Nephron progenitor cell (in vitro differentiated cells): ENCODE measurements at regions not wholly inside any gene's neighbourhood (a gene's known extent, or its start where the extent isn't known, plus 50 kb on each side); places are given as distances from the start of the nearest gene placed in this dataset.

ENCODE experiments used
- DNase-seq: peaks from one replicate; pipeline ENCODE4 v3.0.0; 2021
- H3K27ac Mint-ChIP-seq: 2 replicates; pipeline ENCODE4 v1.8.0; 2021; ENCODE audit warnings: mild to moderate bottlenecking, moderate library complexity, mixed read lengths
- H3K27me3 Mint-ChIP-seq: 2 replicates; pipeline ENCODE4 v1.8.0; 2021; ENCODE audit warnings: mild to moderate bottlenecking, low read depth, mixed read lengths; ENCODE audit not compliant: poor library complexity
- H3K36me3 Mint-ChIP-seq: 2 replicates; pipeline ENCODE4 v1.8.0; 2021; ENCODE audit warnings: low read depth, mixed read lengths
- H3K4me1 Mint-ChIP-seq: 2 replicates; pipeline ENCODE4 v1.8.0; 2021; ENCODE audit warnings: mixed read lengths
- H3K4me3 Mint-ChIP-seq: 2 replicates; pipeline ENCODE4 v1.8.0; 2021; ENCODE audit warnings: mild to moderate bottlenecking, moderate library complexity, mixed read lengths
- H3K9me3 Mint-ChIP-seq: 2 replicates; pipeline ENCODE4 v1.8.0; 2021; ENCODE audit warnings: mild to moderate bottlenecking, moderate library complexity, mixed read lengths
- TF ChIP-seq, protein P1 (sequence below): fragments of 200-600 bp; sonication (generic); IDR thresholded peaks from 2 replicates; pipeline ENCODE4 v1.5.0; 2021; ENCODE audit warnings: antibody characterized with exemption

- no peak overlapping the region for H3K4me3 Mint-ChIP-seq
- peak overlapping the region; percentile 54 for H3K27ac Mint-ChIP-seq
- DNase-seq: no peak
- H3K27me3 Mint-ChIP-seq: peaks cover 47% of the 10 kb centered on the region
- H3K36me3 Mint-ChIP-seq: no peaks in the 10 kb centered on the region
- TF ChIP-seq, protein P1, sequence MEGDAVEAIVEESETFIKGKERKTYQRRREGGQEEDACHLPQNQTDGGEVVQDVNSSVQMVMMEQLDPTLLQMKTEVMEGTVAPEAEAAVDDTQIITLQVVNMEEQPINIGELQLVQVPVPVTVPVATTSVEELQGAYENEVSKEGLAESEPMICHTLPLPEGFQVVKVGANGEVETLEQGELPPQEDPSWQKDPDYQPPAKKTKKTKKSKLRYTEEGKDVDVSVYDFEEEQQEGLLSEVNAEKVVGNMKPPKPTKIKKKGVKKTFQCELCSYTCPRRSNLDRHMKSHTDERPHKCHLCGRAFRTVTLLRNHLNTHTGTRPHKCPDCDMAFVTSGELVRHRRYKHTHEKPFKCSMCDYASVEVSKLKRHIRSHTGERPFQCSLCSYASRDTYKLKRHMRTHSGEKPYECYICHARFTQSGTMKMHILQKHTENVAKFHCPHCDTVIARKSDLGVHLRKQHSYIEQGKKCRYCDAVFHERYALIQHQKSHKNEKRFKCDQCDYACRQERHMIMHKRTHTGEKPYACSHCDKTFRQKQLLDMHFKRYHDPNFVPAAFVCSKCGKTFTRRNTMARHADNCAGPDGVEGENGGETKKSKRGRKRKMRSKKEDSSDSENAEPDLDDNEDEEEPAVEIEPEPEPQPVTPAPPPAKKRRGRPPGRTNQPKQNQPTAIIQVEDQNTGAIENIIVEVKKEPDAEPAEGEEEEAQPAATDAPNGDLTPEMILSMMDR: no peak
- H3K4me1 Mint-ChIP-seq: peaks cover 27% of the 10 kb centered on the region
- no peaks in the 10 kb centered on the region for H3K9me3 Mint-ChIP-seq
Observed at GRCh38 chr10:42938351-42938750, 138.5 kb upstream of the RET start.

GRCh38 chr10:42939237-42939636 lies 137.6 kb upstream of the RET start:
- H3K27ac Mint-ChIP-seq: no peak overlapping the region
- H3K4me1 Mint-ChIP-seq: peaks cover 20% of the 10 kb centered on the region
- TF ChIP-seq, protein P1: no peak
- H3K36me3 Mint-ChIP-seq: no peaks in the 10 kb centered on the region
- H3K9me3 Mint-ChIP-seq: no peaks in the 10 kb centered on the region
- no peak for DNase-seq
- no peak overlapping the region for H3K4me3 Mint-ChIP-seq
- H3K27me3 Mint-ChIP-seq: peaks cover 38% of the 10 kb centered on the region

DNA sequence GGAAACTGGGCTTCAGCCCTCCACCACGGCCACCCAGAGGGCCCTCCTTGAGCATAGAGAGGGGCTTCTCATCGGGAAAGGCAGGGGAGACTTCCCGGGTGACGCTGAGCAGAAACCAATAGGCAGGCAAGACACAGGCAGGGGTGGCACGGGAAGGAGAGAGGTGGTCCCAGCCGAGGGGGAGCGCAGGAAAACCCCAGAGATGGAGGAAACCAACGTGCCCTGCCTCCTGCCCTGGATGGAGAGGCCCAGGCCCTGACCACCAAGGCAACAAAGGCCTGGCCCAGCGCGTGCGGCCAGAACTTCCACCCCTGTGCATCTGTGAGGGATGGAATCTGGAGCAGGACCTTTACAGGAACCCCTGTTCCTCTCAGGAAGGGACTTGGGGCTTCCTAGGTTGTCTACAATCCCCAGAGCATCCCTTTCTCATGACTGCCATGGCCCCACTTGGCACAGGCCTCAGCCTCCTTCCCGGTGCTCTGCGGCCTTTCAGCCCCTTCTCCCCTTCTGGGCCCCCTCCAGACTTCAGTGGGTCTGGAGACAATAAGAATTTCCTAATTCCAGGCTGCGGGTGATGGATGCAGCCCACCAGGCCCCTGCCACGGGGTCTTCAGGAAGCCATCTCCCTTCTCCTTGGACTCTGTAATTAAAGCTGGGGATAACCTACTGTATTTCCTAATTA lies 137.0 kb upstream of the RET start:
- Mint-ChIP-seq H3K4me3 (no peak overlapping the region), H3K36me3 (no peaks in the 10 kb centered on the region), H3K27me3 (peaks cover 32% of the 10 kb centered on the region), H3K9me3 (no peaks in the 10 kb centered on the region), H3K4me1 (peaks cover 15% of the 10 kb centered on the region), H3K27ac (no peak overlapping the region)
- TF ChIP-seq, protein P1: no peak
- no peak for DNase-seq

DNA sequence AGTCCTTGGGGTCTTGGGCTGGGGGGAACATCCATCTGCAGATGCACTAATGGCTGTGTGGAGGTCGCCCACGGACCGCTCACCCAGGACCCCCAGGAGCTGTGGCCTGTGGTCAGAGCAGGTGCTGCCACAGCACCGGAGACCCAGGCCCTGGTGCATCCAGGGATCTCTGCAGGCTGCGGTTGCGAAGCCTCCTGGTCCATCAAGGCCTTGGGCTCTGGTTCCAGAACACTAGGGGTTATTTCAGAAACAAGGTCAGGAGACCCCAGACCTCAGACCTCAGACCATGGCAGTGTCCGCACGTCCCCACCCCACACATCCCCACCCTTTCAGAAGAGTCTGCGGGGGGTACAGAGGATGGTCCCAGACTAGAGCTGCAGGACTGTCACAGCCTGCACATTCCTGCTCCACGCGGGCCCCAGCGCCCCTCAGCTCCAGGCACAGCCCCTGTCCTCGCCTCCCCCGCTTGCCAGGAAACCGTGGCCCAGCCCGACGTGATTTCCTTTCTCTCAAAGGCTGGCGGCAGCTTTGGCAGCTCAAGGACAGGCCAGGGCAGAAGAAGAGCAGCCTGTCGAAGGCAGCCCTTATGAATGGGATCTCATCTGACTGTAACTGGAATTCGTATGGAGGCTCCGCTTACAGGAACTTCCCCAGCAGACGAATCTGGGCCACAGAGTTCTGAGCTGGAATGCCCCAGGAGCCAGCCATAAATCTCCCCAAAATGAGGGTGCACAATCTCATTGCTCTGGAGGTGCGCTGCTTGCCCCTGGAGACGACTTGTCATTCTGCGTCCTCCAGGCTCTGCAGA lies 136.2 kb upstream of the RET start:
- H3K4me3 Mint-ChIP-seq: no peak overlapping the region
- TF ChIP-seq, protein P1: no peak
- DNase-seq: no peak
- H3K4me1 Mint-ChIP-seq: peaks cover 14% of the 10 kb centered on the region
- H3K27me3 Mint-ChIP-seq: peaks cover 23% of the 10 kb centered on the region
- H3K9me3 Mint-ChIP-seq: no peaks in the 10 kb centered on the region
- no peak overlapping the region for H3K27ac Mint-ChIP-seq
- H3K36me3 Mint-ChIP-seq: no peaks in the 10 kb centered on the region

- no peaks in the 10 kb centered on the region for H3K9me3 Mint-ChIP-seq
- TF ChIP-seq, protein P1: no peak
- no peak for DNase-seq
- no peaks in the 10 kb centered on the region for H3K36me3 Mint-ChIP-seq
- no peak overlapping the region for H3K4me3 Mint-ChIP-seq
- H3K27me3 Mint-ChIP-seq: peaks cover 23% of the 10 kb centered on the region
- peaks cover 14% of the 10 kb centered on the region for H3K4me1 Mint-ChIP-seq
- no peak overlapping the region for H3K27ac Mint-ChIP-seq
Observed at GRCh38 chr10:42941295-42941644, 135.6 kb upstream of the RET start.
